Activated gamma-delta T cell treated with Interleukin-2 at 50 U/mL for 16 hours (primary cell): ENCODE measurements at regions not wholly inside any gene's neighbourhood (a gene's known extent, or its start where the extent isn't known, plus 50 kb on each side); places are given as distances from the start of the nearest gene placed in this dataset.

Experiments used
- DNase-seq: peaks from one replicate; pipeline ENCODE4 v3.0.0-alpha.2; 2020

DNA sequence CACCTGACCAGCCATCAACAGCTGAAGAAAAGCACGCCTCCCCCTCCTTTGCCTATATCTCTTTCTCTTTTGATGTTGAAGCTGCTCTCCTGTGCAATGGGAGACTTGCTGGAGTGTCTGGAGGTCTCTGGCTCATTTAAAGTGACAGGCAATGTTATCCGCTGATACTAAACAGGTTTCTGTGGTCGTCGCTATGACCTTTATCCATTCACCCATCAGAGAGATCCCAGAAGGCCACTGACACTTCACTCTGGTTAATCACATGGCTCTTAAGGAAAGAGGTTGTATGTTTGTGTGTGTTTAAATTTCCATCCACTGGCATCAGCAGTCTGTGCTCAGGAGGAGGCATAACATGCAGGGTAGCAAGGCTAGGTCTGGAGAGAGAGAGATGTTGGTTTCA, 277.3 kb downstream of the MTX2 start:
- no peak for DNase-seq

DNA sequence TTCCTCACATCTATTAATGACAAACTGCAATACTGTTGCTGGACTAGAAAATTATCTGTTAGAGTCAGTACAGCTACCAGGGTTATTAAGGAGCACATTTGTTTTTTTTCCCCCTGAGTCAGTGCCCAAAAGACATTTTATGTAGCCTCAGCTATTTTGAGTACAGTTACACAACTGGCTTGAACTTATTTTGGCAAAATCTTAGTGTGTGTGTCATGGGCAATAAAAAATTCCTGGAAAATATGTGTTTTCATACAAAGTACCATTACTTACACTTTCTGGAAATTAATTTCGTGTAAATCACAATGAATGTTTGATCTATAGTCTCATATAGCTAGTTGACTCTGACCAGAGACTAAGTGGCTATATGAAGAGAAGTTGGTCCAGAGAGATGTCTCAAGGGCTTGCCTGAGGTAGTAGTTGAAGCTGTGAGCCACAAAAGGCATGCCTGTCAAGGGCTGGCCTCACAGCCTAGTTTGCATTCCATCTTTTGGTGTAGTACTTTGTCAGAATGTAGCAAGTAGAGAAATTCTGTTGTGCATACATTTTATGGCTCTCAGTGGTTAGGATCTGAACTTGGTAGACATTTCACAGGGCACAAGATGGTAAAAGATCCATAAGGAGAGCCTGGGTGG, 283.4 kb downstream of the MTX2 start:
- DNase-seq: no peak

DNA sequence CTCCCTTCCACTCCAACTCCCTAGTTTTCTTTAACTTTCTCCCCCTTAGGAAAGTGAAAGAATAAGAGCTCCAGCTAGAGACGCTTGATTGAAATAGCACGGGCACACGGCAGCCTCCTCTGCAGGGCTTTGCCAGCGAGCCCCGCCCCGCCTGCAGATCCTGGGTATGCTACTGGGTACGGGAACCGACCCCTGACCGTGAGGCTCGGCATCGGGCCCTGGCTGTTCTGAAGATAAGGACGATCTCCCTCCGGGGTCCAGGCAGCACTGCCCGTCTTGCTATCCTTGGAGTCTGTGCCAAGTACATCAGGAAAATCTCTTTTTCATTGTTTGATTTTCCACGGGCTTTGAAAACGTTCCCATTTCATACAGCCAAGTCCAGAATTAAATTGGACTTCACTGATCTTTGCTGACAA, 284.5 kb downstream of the MTX2 start:
- DNase-seq: peak; percentile 16

DNA sequence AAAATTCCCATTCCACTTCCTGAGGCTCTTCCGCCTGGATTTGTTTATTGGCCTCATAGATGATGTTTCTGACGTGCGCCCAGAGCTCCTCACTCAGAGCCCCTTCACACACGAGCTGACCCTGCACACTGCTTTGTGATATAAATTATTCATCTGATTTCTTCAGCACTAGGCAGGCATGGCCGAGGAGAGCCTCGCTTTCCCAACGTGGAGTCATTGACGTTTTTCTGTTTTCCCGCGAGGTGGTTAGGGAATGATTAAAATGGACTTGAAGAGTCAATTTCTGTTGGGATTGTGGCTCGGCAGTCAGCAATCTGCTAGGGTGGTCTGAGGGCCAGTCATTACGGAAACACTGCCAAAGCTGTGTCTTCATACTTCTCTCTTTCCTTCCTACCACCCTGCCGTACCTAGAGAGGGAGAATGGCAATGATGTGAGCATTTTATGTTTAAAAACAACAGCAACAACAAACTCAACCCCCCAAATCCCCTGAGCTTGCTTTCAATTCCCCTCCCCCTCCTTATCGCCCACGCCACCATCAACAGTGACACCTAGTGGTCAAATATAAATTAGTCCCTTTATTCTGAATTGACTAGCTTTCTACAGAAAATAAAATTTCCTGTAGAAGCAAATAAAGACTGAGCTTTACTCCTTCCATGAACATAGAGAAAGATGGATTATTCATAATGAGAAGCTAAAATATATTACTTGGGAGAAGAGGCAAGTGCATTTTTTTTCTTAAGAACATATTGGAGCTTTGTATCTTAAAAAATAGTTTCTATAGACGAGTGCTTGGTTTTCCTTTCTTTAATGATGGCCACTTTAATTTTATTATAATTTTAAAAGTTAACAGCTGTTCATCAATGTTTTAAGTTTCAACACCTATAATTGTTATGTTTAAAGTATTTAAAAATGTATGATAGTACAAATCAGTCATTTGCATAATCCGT, 285.1 kb downstream of the MTX2 start:
- DNase-seq: peak; percentile 7

DNA sequence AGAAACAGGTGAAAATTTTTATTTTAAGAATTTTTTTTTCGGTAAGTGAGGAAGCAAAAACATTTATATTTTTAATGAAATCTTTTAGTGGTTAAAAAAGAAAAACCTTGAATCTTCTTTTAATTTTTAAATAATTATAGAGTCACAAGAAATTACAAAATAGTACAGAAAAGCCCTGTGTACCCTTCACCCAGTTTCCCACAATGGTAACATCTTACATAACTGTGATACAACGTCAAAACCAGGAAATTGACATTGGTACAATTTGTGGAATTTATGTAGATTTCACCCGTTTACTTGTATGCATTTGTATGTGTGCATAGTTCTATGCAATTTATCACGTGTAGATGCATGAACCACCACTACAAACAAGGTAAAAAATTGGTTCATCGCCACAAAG, 285.9 kb downstream of the MTX2 start:
- no peak for DNase-seq

DNA sequence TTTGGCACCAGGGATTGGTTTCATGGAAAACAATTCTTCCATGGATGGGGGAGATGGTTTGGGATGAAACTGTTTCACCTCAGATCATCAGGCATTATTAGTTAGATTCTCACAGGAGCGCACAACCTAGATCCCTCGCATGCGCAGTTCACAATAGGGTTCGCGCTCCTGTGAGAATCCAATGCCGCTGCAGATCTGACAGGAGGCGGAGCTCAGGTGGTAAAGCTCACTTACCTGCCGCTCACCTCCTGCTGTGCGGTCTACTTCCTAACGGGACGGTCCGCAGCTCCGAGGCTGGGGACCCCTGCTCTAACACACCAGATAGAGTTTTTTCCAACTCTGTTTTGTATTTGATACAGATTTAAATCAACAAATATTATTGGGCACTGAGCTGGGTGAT, 286.5 kb downstream of the MTX2 start:
- DNase-seq: no peak

DNA sequence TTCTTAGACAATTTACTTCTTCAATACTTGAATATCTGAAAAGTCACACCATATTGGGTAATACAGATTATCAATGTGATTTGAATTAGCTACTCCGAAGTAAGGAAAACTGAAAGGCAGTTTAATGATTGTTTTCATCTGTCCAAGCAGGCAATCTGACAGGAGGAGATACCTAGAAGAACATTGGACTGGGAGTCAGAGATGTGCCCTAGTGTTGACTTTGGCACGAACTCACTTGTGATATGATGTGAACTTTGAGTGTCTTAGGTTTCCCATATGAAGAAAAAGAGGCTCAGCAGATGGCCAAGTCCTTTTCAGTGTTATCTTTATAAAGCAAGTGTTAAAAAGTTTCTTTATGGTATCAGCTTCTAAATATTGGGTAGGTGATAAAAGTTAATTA, 287.1 kb downstream of the MTX2 start:
- DNase-seq: no peak

DNA sequence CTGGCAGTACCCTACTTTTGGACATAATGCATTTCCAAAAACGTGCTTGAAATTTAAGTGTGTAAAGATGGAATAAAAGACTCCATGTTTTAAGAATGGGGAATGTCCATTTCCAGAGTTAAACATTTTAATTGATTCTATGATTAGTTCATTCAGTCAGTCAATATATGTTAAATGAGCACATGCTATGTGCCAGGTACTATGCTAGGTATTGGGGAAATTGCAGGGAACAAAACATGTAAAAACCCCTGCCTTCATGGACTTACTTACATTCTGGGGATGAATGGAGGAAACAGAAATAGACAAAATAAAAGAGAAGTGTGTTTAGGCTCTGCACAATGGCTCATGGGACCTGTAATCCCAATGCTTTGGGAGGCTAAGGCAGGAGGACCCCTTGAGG, 288.6 kb downstream of the MTX2 start:
- DNase-seq: no peak

DNA sequence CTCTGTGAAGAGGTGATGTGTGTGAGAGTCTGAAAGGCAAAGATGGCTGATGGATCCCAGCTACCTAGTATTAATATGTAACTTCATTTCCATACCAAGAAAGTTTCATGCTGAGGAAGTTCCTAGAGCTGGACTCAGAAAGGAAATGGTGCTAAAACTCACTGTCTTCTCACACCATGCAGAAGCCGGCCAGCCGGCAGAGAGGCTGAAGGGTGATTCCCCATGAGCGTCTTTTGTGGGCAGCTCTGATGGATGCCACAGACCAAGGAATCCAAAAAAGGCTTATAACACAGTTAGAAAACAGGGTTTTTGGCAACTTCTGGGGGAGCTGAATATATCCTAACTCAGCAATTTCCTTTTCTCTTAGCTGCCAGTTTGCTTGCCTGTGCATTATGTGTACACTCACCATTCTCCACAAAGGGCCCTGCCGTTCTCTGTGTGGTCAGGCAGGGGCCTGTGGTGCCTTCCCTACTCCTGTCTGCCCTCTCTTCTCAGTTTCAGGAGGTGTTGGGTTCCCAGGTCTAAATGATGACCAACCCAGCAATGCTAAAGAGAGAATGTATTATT, 289.4 kb downstream of the MTX2 start:
- DNase-seq: no peak

DNA sequence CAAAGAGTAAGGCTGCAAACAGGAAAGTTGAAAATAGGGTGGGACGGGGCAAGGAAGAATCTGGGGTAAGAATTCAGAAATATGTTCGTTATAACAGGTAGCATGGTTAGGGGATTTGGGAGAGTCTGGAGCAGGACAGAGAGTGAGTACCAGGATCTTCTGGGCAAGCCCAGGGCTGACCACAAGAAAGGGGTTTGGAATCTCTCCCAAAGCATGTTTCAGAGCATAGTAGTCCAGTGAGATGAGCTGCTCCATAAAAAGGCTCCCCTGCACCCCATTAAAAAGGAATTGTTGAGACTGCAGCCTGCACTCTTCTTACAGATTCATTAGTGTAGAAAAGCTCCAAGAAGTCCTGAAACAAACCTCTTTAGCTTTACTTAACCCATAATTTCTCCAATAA, 291.1 kb downstream of the MTX2 start:
- no peak for DNase-seq

DNA sequence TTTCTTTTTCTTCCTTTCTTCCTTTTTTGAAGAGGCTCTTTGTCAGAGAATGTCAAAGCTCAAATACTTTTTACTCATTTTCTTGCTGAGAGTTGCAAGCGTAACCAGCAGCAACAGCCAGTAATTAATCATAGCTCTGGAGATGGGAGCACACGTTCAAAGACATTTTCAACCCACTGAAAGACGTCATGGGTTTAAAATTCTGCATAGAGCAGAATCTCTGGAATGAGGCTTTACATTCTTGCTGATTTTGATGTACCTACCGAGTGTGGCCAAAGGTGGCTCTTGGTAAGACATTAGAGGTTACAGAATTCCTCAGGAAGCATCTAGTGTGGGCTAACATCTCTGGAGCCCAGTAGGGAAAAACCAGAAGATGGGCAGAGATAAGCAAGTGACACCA, 292.5 kb downstream of the MTX2 start:
- no peak for DNase-seq

DNA sequence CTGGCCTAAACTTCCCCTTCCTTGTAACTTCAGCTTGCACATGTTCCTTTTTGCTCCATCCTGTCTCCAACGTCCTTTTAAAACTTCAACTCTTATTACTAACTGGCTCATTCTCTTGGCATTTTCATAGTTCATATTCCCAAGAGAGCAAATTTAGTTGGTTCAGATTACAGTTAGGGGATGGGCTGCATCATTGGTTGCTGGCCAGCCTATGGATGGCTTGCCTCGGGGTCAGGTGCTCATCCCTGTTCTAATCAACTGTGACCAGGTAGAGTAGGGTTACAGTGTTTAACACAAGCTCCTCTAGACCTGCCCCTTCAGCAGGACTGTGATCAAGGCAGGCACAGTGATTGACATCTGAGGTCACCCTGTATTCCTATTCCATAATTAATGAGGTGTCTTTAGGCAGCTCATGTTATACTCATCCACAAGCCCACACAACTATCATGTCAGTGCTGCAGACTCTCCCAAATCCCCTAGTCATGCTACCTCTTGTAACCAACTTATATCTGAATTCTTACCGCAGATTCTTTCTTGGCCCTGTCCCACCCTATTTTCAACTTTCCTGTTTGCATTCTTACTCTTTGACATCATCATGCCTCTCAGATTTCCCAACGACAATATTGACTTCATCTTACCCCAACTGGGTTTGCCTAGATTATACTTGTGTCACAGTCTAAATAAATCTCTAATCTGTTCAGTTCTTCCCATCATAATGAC, 293.3 kb downstream of the MTX2 start:
- no peak for DNase-seq

DNA sequence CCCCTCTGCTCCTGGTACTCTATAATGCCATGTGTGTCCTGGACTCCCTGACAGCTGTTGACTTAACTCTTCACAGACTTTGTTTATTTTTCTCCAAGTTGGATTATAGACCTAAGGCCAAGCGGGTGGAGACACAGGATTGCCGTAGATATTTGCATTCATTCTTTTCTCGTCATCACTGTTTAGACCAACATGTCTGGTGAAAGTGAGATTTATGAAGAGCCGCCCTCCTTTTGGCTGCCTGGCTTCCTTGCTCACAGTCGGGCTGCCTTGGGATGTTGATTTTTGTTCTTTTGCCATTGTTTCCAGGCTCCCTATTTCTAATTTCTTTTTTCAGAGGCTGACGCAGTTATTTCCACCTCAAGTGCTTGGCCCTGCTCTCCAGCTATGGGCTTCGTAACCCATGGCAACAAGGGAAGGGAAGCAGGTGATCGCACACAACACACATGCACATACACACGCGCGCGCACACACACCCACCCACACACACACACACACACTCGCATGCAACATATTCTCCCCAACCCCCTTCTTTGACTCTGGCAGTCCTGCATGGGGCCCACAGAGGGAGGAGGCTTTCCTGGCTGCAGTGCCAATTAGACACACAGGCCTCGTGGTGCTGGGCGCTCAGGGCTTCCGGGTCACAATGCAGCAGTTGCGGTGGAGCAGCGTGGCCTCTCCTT, 296.5 kb downstream of the MTX2 start:
- DNase-seq: no peak

DNA sequence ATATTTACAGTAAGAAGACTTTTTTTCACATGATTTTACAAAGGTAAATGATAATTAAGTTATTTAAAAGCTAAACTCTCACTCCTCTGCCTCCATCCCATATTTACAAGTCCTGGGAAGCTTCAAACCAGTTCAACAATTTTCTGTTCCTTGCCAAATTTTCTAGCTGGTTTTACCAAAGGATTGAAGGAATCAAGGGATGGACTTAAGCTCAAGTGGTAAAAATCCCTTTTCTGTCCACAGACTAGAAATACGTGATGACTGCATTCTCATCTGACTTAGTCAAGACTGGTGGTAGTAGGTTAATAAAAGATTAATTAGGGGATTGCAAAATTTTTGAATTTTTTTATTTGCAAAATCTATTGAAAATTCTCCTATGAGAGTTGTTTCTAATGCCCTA, 297.3 kb downstream of the MTX2 start:
- DNase-seq: no peak

DNA sequence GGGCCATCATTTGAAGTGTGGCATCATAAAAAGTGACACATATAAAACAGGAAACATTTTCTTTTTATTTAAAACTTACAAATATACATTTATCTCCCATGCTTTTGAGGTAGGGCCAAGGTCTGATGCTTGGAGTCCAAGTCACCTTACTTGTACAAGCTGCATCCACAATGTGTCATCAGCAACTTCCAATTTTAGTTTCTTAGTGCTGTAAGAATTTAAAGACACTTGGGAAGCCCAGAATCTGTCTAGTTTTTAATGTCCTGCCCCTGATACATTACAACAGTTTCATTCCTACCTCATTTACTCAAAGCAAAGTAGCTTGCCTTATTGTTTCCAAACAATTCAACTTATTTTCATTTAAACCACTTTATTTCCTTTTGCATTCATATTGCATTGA, 297.7 kb downstream of the MTX2 start:
- DNase-seq: no peak

DNA sequence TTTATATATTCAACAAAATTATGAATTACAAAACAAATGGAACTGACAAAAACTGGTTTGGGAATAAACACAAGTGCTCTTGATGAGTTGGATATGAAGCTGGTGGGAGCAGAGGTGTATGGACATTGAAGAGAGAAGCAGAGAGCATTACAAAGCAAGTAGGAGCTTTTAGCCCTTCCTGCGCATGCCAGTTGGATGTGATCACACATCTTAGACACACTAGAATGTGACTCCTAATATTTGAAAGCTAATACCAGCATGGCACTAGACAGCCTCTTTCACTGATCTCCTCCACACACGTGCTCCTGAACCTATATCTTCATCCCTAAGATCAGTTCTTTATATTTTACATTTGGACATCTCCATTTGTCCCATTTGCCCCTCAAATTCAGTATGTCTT, 298.1 kb downstream of the MTX2 start:
- no peak for DNase-seq

DNA sequence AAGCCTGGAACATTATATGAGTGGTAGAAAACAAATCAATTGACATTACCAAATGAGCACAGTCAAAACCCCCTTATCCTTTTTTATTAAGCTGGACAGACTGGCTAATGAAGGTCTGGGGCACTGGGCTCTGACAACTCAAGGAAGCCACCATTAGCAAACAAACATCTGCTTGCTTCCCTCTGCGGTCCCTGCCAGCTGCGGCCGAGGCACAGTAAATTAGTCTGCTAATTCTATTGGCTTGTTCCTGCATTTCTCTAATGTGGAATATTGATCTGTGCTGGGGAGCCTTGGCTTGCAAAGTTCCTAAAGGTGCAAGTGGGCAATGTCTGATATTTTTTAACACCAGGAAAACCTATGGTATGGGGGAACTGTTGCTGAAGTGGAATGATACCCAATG, 300.3 kb downstream of the MTX2 start:
- no peak for DNase-seq

DNA sequence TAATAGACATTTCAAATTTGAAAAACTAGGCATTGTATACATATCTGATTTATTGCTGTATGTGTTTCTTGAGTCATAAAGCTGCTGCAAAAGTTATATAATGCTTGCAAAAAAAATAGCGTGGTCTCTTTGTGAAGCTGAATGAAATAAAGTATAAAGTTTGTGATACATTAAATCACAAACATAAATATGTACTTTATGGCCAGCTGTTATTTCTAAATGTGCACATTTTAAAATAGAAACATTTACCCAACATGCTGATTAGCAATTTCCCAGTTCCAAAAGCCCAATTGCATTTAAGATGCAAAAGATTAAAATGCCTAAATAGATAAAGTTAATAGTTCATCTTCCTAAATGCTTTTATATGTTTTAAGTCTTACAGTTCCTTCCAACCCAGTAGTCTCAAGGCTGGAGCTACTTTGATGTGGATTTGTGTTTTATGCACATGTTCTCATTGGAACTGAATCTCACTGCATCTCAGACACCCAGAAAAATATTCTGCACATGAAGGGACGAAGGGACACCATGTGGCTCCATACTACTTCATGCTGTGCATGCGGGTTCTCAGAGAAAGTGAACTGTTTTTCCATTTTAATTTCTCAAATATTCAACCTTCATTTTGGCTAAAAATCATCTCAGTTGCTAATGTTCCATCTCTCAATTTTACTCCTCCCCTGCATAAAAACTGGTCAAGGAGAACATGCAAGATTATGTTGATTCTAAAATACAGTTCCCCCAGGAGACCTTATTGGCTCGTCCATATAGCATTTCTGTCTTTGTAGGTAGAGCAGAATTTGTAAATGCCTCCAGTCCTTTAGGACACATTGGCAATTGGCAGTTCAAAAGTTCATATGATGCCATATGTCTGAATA, 304.6 kb downstream of the MTX2 start:
- no peak for DNase-seq

DNA sequence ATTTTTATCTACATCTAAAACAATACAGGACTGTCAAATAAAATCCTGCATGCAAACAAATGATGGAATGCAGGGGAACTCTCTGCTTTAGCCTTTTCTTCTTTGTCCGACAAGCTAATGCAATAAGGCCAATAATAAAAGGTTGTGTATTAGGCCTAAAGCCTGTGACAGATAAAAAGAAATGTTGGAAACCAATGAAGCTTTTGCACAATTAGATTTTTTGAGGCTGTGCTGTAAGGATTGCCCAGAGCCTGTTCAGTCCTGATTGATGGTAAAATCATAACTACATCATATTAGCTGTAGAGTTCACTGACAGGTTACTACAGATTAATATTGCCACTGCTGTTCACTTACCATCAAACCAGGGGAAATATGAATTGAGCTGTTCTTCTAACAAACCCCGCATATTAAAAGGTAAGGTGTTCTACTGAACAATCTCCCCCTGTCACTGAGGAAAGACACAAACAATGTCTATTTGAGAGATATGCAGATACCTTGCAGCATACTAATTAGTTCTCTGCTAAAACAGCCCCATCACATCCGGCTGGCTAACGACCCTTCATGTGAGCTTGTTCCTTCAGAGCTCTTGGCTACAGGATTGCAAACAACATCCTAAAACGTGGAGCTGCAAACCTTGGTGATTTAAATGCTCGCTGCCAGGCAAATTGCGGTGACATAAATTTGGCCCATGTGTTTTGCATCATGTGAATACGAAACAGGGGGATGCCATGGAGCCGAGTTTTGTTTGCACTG, 305.4 kb downstream of the MTX2 start:
- no peak for DNase-seq

DNA sequence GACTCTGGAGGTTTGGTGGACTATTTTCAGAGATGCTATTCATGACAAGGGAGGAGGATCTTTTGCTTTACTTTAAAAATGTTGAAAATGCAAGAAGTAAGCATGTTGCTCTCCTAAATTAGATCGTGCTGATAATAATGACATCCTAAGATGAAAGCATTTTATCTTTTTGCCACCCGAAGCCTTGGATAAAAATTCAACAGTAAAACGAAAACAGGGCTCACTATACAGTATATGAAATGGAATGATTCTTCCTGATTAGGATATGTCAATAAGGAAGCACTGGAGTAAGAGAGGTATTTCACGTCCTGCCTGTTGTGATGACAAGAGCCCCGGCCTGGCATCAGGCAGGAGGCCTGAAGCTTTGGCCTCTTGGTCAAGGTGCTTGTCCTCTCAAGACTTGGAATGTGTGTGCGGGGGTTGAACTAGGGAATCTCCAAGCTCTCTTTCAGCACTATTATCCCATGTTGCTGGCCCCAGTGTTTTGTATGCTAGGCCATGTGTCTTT, 306.0 kb downstream of the MTX2 start:
- DNase-seq: no peak

DNA sequence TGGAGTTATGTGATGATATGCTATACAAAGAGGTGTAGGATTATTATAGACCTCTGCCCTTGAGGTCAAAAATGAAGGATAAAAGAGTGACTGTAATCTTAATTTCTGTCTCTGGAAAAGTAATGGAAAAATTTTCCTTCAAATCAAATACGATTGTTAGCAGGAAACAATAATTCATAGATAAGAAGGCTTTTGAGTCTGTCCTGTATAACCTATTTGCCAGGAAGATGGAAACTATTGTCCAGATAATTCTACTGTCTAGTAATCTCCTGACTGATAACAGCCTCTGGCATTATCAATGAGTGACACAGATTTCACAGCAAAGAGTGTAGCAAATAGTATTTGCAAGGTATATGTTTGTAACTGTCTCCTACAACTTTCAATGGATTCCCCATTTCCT, 307.8 kb downstream of the MTX2 start:
- DNase-seq: no peak
